ENCODE measurements at regions not wholly inside any gene's neighbourhood (a gene's known extent, or its start where the extent isn't known, plus 50 kb on each side); places are given as distances from the start of the nearest gene placed in this dataset.

DNA sequence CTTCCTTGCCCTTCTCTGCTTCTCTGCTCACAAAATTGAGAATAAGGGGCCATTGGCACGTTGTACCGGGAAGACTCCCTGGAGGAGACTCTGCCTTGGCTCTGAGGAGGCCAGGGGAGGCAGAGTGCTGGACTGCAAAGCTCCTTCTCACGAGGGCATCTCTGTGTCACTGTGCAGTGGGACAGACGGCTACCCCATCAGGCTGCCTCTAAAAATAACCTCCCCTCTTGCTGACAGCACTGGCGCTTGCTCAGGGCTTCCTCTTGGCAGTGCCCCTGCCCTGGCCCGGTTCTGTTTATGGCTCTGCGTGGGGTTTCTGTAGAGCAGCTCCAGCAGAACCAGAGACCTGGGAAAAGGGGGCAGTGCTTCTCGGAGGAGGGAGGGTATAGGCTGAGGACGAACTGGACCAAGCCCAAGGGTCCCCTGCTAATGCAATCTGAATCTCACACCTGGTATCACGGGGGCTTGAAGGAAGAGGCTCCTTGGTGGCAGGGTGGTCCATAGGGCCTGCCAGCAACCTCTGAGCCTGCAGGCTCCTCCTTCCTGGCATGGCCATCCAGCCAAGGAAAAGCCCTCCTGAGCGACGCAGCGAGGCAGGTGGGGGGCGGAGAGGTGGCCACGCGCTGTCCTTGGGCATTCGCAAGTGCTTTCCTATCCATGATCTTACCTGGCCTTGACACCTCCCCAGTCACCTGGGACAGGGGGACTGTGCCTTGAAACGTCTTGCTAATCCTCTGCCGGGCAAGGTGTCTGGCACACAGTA lies 63.3 kb upstream of the TLE3 start:
- no peak for DNase-seq (ENCODE audit: low read depth)
- Histone ChIP-seq H3K36me3 (ENCODE audit: control insufficient read depth, insufficient read depth, low read length) (no peaks in the 10 kb centered on the region), H3K4me3 (ENCODE audit: low read depth, low read length) (no peak overlapping the region), H3K27me3 (ENCODE audit: control insufficient read depth, insufficient read depth, low read length) (peaks cover 20% of the 10 kb centered on the region)
- TF ChIP-seq, protein P1, sequence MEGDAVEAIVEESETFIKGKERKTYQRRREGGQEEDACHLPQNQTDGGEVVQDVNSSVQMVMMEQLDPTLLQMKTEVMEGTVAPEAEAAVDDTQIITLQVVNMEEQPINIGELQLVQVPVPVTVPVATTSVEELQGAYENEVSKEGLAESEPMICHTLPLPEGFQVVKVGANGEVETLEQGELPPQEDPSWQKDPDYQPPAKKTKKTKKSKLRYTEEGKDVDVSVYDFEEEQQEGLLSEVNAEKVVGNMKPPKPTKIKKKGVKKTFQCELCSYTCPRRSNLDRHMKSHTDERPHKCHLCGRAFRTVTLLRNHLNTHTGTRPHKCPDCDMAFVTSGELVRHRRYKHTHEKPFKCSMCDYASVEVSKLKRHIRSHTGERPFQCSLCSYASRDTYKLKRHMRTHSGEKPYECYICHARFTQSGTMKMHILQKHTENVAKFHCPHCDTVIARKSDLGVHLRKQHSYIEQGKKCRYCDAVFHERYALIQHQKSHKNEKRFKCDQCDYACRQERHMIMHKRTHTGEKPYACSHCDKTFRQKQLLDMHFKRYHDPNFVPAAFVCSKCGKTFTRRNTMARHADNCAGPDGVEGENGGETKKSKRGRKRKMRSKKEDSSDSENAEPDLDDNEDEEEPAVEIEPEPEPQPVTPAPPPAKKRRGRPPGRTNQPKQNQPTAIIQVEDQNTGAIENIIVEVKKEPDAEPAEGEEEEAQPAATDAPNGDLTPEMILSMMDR (IDR thresholded peaks at IDR 0.05; ENCODE audit: insufficient read depth, low read length, poor library complexity, severe bottlenecking) = no peak

DNA sequence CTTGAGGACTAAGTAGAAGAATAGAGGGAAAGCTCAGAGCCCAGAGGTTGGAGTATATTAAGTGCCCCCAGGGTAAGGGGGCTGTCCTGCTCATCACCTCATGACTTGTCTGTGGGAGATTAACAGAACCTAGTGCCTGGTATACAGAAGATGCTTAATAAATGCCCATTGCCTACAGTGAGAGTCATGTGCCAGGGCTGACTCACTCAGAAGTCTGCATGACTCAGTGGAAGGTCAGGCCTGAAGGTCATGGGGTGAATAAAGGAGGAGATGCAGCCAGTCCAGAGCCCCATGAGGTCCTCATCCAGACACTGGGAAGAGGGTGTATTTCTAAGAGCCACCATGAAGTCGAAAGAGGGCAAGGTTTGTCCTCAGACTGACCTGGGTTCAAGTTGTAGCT lies 62.5 kb upstream of the TLE3 start:
- DNase-seq (ENCODE audit: low read depth) = no peak
- TF ChIP-seq, protein P1 (IDR thresholded peaks at IDR 0.05; ENCODE audit: insufficient read depth, low read length, poor library complexity, severe bottlenecking) = no peak
- H3K27me3 ChIP-seq (ENCODE audit: control insufficient read depth, insufficient read depth, low read length) = peaks cover 22% of the 10 kb centered on the region
- H3K36me3 ChIP-seq (ENCODE audit: control insufficient read depth, insufficient read depth, low read length) = no peaks in the 10 kb centered on the region
- no peak overlapping the region for H3K4me3 ChIP-seq (ENCODE audit: low read depth, low read length)

DNA sequence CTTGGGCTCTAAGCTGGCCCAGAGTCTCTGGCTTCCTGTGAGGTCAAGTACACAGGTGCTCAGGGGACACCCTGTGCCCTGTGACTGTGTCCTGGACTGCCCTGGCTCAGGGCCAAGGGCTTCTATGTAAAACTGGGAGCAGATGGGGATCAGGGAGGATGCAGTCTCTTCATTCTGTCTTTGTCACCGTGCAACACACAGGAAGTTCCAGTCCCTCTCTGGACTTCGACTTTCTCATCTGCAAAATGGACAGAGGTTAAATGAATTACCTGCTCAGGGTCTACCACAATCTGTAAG lies 61.9 kb upstream of the TLE3 start:
- TF ChIP-seq, protein P1 (IDR thresholded peaks at IDR 0.05; ENCODE audit: insufficient read depth, low read length, poor library complexity, severe bottlenecking) = no peak

DNA sequence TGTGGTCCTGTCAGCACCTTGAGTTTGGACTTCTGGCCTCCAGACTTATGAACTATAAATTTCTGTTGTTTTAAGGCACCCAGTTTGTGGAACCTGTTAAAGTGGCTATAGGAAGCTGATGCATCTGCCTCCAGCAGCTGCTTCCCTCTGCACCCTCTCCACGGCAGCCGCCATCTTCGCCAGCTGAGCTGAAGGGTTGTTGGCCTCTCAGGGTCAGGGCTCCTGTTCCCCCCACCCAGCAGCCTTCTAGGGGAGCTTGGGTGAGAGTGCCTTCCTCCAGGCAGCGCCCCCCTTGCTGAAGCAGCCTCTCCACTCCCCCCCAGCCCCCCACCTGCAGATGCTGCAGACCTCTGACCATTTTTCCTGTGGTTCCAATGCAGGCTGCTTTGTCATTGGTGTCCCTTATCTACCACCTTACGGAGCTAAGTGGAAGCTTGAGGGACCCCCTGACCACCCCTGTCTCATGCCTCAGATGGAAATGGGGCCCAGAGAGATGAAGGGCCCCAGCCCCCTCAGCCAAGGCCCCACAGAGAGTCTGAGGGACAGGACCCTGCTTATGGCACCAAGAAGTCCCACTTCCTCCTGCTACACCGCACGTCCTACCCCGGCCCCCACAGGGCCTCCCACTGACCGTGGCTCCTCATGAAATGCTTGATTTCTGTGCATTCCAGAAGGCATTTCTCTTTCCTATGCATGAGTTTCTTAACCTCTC lies 61.4 kb upstream of the TLE3 start:
- H3K27me3 ChIP-seq (ENCODE audit: control insufficient read depth, insufficient read depth, low read length) = peaks cover 22% of the 10 kb centered on the region
- no peak overlapping the region for H3K4me3 ChIP-seq (ENCODE audit: low read depth, low read length)
- TF ChIP-seq, protein P1 (IDR thresholded peaks at IDR 0.05; ENCODE audit: insufficient read depth, low read length, poor library complexity, severe bottlenecking) = no peak
- no peak for DNase-seq (ENCODE audit: low read depth)
- no peaks in the 10 kb centered on the region for H3K36me3 ChIP-seq (ENCODE audit: control insufficient read depth, insufficient read depth, low read length)

More for the DNA sequence above, 61.9 kb upstream of the TLE3 start:
- Histone ChIP-seq H3K4me3 (ENCODE audit: low read depth, low read length) (no peak overlapping the region), H3K27me3 (ENCODE audit: control insufficient read depth, insufficient read depth, low read length) (peaks cover 22% of the 10 kb centered on the region), H3K36me3 (ENCODE audit: control insufficient read depth, insufficient read depth, low read length) (no peaks in the 10 kb centered on the region)
- DNase-seq (ENCODE audit: low read depth) = no peak

DNA sequence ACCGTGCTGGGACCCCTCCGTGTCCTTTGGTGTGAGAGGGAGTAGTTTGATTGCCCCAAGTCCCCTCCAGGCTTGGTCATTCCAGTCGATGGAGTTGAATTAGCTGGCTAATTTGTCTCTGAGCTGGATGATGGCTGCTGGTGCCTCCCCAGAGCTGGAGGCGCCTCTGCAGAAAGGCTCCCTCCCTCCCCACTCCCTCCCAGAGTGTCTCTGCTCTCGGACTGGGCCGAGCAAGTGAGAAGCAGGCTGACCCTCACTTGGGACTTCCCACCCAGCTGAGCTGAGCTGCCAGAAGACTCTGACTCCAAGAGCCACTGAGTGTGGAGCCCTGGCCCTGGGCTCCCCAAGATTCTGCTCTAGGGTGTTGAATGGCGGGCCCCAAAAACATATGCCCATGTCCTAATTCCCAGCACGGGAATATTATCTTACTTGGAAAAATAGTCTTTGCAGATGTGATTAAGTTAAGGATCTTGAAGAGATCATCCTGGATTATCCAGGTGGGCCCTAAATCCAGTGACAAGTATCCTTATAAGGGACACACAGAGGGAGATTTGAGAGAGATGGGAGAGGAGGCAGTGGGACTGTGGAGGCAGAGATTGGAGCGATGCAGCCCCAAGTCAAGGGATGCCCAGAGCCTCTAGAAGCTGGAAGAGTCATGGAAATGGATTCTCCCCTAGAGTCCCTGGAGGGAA lies 60.7 kb upstream of the TLE3 start:
- no peak for DNase-seq (ENCODE audit: low read depth)
- TF ChIP-seq, protein P1 (IDR thresholded peaks at IDR 0.05; ENCODE audit: insufficient read depth, low read length, poor library complexity, severe bottlenecking) = no peak
- H3K36me3 ChIP-seq (ENCODE audit: control insufficient read depth, insufficient read depth, low read length) = no peaks in the 10 kb centered on the region

More for the DNA sequence above, 60.7 kb upstream of the TLE3 start:
- no peak overlapping the region for H3K4me3 ChIP-seq (ENCODE audit: low read depth, low read length)
- peaks cover 22% of the 10 kb centered on the region for H3K27me3 ChIP-seq (ENCODE audit: control insufficient read depth, insufficient read depth, low read length)
